Gastrocnemius medialis (tissue), 4 donors: ENCODE measurements at regions not wholly inside any gene's neighbourhood (a gene's known extent, or its start where the extent isn't known, plus 50 kb on each side); places are given as distances from the start of the nearest gene placed in this dataset.

Source experiments
- ATAC-seq, 2 donors: fragments of 150-250 bp; one replicate each; pipeline ENCODE4 v1.9.1; 2016
- DNase-seq, 2 donors: peaks; one replicate each; pipeline ENCODE4 v3.0.0-alpha.2; 2019
- H3K27ac ChIP-seq, 4 donors: fragments of 200-600 bp; sonication (generic); 1 replicate in 1 of 4; 2 replicates in 3 of 4; pipeline ENCODE4 v1.5.1; 2016 to 2018; ENCODE audit warnings: mild to moderate bottlenecking in 2 of 4, moderate library complexity in 1 of 4
- H3K27me3 ChIP-seq, 3 donors: fragments of 200-600 bp; sonication (generic) in 2 of 3; 1 replicate in 1 of 3; 2 replicates in 2 of 3; pipeline versions ENCODE4 v1.5.1 to v1.6.0; 2016 to 2019; ENCODE audit warnings: mild to moderate bottlenecking in 1 of 3, moderate library complexity in 1 of 3
- H3K36me3 ChIP-seq, 2 donors: fragments of 200-600 bp; sonication (generic) in 1 of 2; one replicate each; pipeline ENCODE4 v1.5.1; 2017 to 2018
- H3K4me1 ChIP-seq, 2 donors: fragments of 200-600 bp; sonication (generic) in 1 of 2; one replicate each; pipeline ENCODE4 v1.5.1; 2016 to 2017; ENCODE audit warnings: mild to moderate bottlenecking in 2 of 2
- H3K4me3 ChIP-seq, 4 donors: fragments of 200-600 bp; sonication (generic) in 3 of 4; 1 replicate in 1 of 4; 2 replicates in 3 of 4; pipeline ENCODE4 v1.5.1; 2016 to 2019; ENCODE audit warnings: mild to moderate bottlenecking in 2 of 4
- H3K9me3 ChIP-seq, 3 donors: fragments of 200-600 bp; sonication (generic) in 2 of 3; 1 replicate in 1 of 3; 2 replicates in 2 of 3; pipeline ENCODE4 v1.5.1; 2016 to 2019
- POLR2A ChIP-seq, 2 donors: fragments of 450-650 bp; IDR thresholded peaks; one replicate each; pipeline ENCODE4 v1.6.1; 2017; ENCODE audit warnings: antibody characterized with exemption in 2 of 2, mild to moderate bottlenecking in 2 of 2, moderate library complexity in 2 of 2
- in situ Hi-C, 4 donors: fragments of 200-750 bp; cut with MboI; loops; one replicate each; pipeline versions ENCODE4 v1.15.0 to v1.8.0; 2017; ENCODE audit warnings: low sequenced_read_pairs in 4 of 4
- intact Hi-C: fragments of 100-400 bp; cut with DNase I; formaldehyde crosslinking; loops from one replicate; pipeline ENCODE4 v1.15.1; 2023; ENCODE audit warnings: low total_unique reads
- TF ChIP-seq, protein P1 (sequence below), 5 experiments: fragments of 450-650 bp in 3 of 5; fragments of 200-600 bp in 2 of 5; sonication (generic) in 2 of 5; IDR thresholded peaks in 4 of 5; conservative IDR thresholded peaks in 1 of 5; 1 replicate in 4 of 5; 2 replicates in 1 of 5; pipeline ENCODE4 v1.5.1; 2016 to 2019; ENCODE audit warnings: antibody characterized with exemption in 5 of 5, mild to moderate bottlenecking in 3 of 5, moderate library complexity in 3 of 5

DNA sequence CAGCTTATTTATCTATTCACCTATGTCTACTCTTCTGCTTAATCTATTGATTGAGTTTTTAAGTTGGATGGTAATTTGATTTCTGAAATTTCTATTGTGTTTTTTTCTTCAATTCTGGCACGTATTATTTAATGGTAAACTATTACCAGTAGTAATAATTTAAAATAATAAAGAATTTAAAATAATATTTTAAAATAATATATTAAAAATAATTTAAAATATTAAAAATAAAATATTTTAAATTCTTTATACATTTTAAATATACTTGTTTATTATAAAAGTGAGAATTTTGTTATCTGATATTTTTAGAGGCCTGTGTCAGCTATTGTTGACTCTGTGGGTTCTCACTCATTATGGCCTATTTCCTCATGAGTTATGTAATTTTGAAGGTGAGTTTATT lies 100.7 kb upstream of the SPATA16 start:
- H3K4me1 ChIP-seq, result no peaks in the 10 kb centered on the region
- DNase-seq (no peak), ATAC-seq (no peak)
- no peaks in the 10 kb centered on the region for H3K36me3 ChIP-seq
- H3K27me3 ChIP-seq, result no peaks in the 10 kb centered on the region
- TF ChIP-seq, protein P1, sequence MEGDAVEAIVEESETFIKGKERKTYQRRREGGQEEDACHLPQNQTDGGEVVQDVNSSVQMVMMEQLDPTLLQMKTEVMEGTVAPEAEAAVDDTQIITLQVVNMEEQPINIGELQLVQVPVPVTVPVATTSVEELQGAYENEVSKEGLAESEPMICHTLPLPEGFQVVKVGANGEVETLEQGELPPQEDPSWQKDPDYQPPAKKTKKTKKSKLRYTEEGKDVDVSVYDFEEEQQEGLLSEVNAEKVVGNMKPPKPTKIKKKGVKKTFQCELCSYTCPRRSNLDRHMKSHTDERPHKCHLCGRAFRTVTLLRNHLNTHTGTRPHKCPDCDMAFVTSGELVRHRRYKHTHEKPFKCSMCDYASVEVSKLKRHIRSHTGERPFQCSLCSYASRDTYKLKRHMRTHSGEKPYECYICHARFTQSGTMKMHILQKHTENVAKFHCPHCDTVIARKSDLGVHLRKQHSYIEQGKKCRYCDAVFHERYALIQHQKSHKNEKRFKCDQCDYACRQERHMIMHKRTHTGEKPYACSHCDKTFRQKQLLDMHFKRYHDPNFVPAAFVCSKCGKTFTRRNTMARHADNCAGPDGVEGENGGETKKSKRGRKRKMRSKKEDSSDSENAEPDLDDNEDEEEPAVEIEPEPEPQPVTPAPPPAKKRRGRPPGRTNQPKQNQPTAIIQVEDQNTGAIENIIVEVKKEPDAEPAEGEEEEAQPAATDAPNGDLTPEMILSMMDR (IDR thresholded peaks at IDR 0.05 in 4 of 5, conservative IDR thresholded peaks at IDR 0.05 in 1 of 5), result no peak
- no peak for TF ChIP-seq POLR2A (IDR thresholded peaks at IDR 0.05)
- H3K27ac ChIP-seq, result no peak overlapping the region
- intact Hi-C loops (no loop called here), in situ Hi-C loops (no loop called here)
- H3K9me3 ChIP-seq, result no peaks in the 10 kb centered on the region
- H3K4me3 ChIP-seq, result no peak overlapping the region

DNA sequence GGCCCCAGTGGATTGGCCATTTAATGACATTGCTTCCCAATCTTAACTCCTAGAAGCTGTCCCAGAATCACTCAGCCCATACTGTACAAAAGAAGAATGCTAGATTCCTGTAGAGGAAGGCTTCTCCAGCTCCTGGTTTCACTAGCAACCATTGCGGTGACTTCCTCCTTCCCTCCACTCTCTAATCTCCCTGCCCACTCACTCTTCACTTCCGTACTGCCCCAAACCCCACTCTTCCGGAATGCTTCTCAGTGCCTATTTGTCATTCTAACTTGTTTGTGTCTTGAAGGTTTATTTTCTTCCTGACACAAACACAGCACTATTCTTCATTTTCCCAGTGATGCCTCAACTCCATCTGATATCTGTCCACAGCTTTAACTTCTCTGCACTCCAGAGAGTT lies 97.1 kb upstream of the SPATA16 start:
- Histone ChIP-seq H3K4me1 (no peaks in the 10 kb centered on the region), H3K27ac (no peak overlapping the region), H3K4me3 (no peak overlapping the region), H3K27me3 (no peaks in the 10 kb centered on the region), H3K9me3 (no peaks in the 10 kb centered on the region), H3K36me3 (no peaks in the 10 kb centered on the region)
- TF ChIP-seq, protein P1 (IDR thresholded peaks at IDR 0.05 in 4 of 5, conservative IDR thresholded peaks at IDR 0.05 in 1 of 5), result no peak
- no peak for TF ChIP-seq POLR2A (IDR thresholded peaks at IDR 0.05)
- DNase-seq, result no peak
- in situ Hi-C loops, result no loop called here
- intact Hi-C loops, result no loop called here
- ATAC-seq, result no peak

DNA sequence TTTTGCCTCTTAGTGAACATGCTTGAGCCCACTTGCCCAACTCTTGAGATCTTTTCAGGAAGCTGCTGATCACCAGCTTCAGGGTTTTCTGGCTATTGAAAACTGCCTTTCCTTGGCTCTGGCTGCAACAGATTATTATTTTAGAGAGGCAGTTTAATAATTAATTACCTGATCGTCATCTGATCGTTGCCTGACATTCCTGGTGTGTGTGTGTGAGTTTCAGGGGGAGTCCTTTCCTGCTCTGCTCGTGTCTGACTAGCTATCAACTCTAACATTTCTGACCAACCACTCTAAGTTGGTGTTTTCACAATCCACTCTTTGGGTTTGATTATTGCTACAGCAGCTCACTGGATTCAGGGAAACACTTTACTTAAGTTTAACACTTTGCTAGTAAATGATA lies 84.3 kb upstream of the SPATA16 start:
- ATAC-seq (no peak), DNase-seq (no peak)
- H3K27me3 ChIP-seq, result no peaks in the 10 kb centered on the region
- TF ChIP-seq, protein P1 (IDR thresholded peaks at IDR 0.05 in 4 of 5, conservative IDR thresholded peaks at IDR 0.05 in 1 of 5), result no peak
- no peak for TF ChIP-seq POLR2A (IDR thresholded peaks at IDR 0.05)
- in situ Hi-C loops (no loop called here), intact Hi-C loops (no loop called here)
- H3K9me3 ChIP-seq, result no peaks in the 10 kb centered on the region
- no peaks in the 10 kb centered on the region for H3K36me3 ChIP-seq
- H3K27ac ChIP-seq, result no peak overlapping the region
- no peaks in the 10 kb centered on the region for H3K4me1 ChIP-seq
- no peak overlapping the region for H3K4me3 ChIP-seq

DNA sequence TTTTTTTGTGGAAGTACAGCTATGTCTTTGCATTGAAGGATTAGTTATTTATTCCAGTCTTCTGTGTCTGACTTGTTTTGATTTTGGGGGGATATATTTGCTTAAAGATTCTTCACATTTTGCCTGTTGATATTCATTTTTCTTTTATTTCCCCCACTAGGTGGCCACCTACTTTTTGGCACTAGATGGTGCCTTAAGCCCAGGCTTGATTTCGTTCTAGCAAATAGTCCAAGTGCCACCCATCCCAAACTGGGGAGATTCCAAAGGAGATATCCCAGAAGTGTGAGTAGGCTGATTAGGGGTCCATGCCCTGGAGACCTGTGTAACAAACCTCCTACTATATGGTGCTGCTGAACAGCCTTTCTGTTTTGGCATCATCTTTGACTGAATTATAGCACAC lies 80.0 kb upstream of the SPATA16 start:
- intact Hi-C loops (no loop called here), in situ Hi-C loops (no loop called here)
- Histone ChIP-seq H3K4me3 (no peak overlapping the region), H3K36me3 (no peaks in the 10 kb centered on the region), H3K27ac (no peak overlapping the region), H3K9me3 (no peaks in the 10 kb centered on the region), H3K4me1 (no peaks in the 10 kb centered on the region), H3K27me3 (no peaks in the 10 kb centered on the region)
- TF ChIP-seq, protein P1 (IDR thresholded peaks at IDR 0.05 in 4 of 5, conservative IDR thresholded peaks at IDR 0.05 in 1 of 5), result peak in 1 of 5 experiments; percentile 16
- TF ChIP-seq POLR2A (IDR thresholded peaks at IDR 0.05), result no peak
- DNase-seq (no peak), ATAC-seq (no peak)

DNA sequence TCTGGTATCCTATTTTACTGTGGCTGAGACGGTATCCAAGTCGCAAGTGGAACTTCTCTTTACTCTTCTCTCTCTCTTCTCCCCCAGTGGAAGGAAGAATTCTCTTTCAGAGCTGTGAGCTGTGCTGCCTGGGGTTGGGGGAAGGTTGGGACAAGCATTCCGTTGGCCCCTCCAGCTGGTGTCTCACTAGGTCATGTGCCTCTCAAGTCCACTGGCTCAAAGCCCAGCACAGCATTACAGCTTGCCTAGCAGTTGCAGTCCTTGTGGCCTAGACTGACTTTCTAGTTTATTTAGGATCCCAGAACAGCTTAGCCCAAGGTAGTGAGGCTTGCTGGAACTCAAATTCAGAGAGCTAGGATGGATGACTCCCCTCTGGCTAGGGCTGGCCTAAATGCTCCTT lies 76.1 kb upstream of the SPATA16 start:
- in situ Hi-C loops (no loop called here), intact Hi-C loops (no loop called here)
- no peaks in the 10 kb centered on the region for H3K27me3 ChIP-seq
- no peaks in the 10 kb centered on the region for H3K9me3 ChIP-seq
- H3K36me3 ChIP-seq, result no peaks in the 10 kb centered on the region
- H3K27ac ChIP-seq, result no peak overlapping the region
- H3K4me1 ChIP-seq, result no peaks in the 10 kb centered on the region
- DNase-seq, result no peak
- TF ChIP-seq, protein P1 (IDR thresholded peaks at IDR 0.05 in 4 of 5, conservative IDR thresholded peaks at IDR 0.05 in 1 of 5), result no peak
- no peak for TF ChIP-seq POLR2A (IDR thresholded peaks at IDR 0.05)
- ATAC-seq, result no peak
- H3K4me3 ChIP-seq, result no peak overlapping the region
